ENCODE measurements at regions not wholly inside any gene's neighbourhood (a gene's known extent, or its start where the extent isn't known, plus 50 kb on each side); places are given as distances from the start of the nearest gene placed in this dataset.

GRCh38 chr7:68429411-68430117 is 1168.7 kb upstream of the AUTS2 start:
- no peak for TF ChIP-seq CTCF (IDR thresholded peaks at IDR 0.05; ENCODE audit: low read depth, low read length)

GRCh38 chr7:68432585-68432984 is 1165.7 kb upstream of the AUTS2 start:
- no peak for TF ChIP-seq CTCF (IDR thresholded peaks at IDR 0.05; ENCODE audit: low read depth, low read length)

More at GRCh38 chr7:68429411-68430117, 1168.7 kb upstream of the AUTS2 start:
- no peak overlapping the region for H3K4me3 ChIP-seq (ENCODE audit: low read depth, low read length)

GRCh38 chr7:68433462-68434070 is 1164.7 kb upstream of the AUTS2 start:
- no peak for TF ChIP-seq CTCF (IDR thresholded peaks at IDR 0.05; ENCODE audit: low read depth, low read length)
- H3K4me3 ChIP-seq (ENCODE audit: low read depth, low read length): no peak overlapping the region

More at GRCh38 chr7:68432585-68432984, 1165.7 kb upstream of the AUTS2 start:
- H3K4me3 ChIP-seq (ENCODE audit: low read depth, low read length): no peak overlapping the region

GRCh38 chr7:68434857-68435256 is 1163.4 kb upstream of the AUTS2 start:
- no peak overlapping the region for H3K4me3 ChIP-seq (ENCODE audit: low read depth, low read length)
- TF ChIP-seq CTCF (IDR thresholded peaks at IDR 0.05; ENCODE audit: low read depth, low read length): no peak

- no peak overlapping the region for H3K4me3 ChIP-seq (ENCODE audit: low read depth, low read length)
- TF ChIP-seq CTCF (IDR thresholded peaks at IDR 0.05; ENCODE audit: low read depth, low read length): no peak
These were observed 1160.3 kb upstream of the AUTS2 start for GRCh38 chr7:68438016-68438415.

- no peak overlapping the region for H3K4me3 ChIP-seq (ENCODE audit: low read depth, low read length)
- TF ChIP-seq CTCF (IDR thresholded peaks at IDR 0.05; ENCODE audit: low read depth, low read length): no peak
These were observed 1159.5 kb upstream of the AUTS2 start for GRCh38 chr7:68438811-68439210.

GRCh38 chr7:68439897-68440296 is 1158.4 kb upstream of the AUTS2 start:
- TF ChIP-seq CTCF (IDR thresholded peaks at IDR 0.05; ENCODE audit: low read depth, low read length): no peak

More at GRCh38 chr7:68439897-68440296, 1158.4 kb upstream of the AUTS2 start:
- H3K4me3 ChIP-seq (ENCODE audit: low read depth, low read length): no peak overlapping the region
